ENCODE measurements at regions not wholly inside any gene's neighbourhood (a gene's known extent, or its start where the extent isn't known, plus 50 kb on each side); places are given as distances from the start of the nearest gene placed in this dataset.

GRCh38 chr10:44284198-44285084 lies 100.5 kb downstream of the CXCL12 start:
- TF ChIP-seq CTCF (IDR thresholded peaks at IDR 0.05; ENCODE audit: borderline replicate concordance, extremely low read depth, low read length, poor library complexity, severe bottlenecking) (no peak), EZH2 (IDR thresholded peaks at IDR 0.05; ENCODE audit: borderline replicate concordance, low read depth, low read length, severe bottlenecking) (no peak)
